ENCODE measurements at regions not wholly inside any gene's neighbourhood (a gene's known extent, or its start where the extent isn't known, plus 50 kb on each side); places are given as distances from the start of the nearest gene placed in this dataset.
"Not testable (repeated sequence)": the region's sequence is repeated elsewhere in the genome, so short reads cannot be mapped to it uniquely, and the experiment has no call there.

DNA sequence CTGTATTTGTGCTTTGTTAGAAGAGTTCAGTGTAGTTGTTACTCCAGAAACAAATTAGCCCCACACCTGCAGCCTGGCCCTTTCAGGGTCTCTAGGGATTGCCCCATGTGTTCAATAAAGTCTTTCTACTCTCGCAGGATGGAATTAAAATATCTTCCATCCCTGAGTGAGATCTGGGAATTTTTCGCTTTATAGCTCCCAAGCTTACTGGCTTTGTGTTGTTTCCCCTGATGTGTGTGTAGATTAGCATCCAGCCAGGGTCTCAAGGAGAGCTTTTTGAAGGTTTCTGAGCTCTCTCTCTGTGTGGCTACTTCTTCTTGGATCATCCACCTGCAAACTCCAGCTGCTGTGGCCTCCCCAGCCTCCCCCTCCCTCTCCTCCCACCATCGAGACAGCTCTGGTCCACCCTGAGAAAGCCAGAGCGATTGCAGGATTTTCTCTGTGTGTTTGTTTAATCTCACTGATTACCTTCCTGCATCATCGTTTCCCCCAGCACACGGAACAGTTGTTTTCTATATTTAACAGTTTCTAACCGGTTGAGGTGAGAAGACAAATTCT lies 553.5 kb downstream of the TBC1D22A start:
- DNase-seq (ENCODE audit: low read depth): no peak

DNA sequence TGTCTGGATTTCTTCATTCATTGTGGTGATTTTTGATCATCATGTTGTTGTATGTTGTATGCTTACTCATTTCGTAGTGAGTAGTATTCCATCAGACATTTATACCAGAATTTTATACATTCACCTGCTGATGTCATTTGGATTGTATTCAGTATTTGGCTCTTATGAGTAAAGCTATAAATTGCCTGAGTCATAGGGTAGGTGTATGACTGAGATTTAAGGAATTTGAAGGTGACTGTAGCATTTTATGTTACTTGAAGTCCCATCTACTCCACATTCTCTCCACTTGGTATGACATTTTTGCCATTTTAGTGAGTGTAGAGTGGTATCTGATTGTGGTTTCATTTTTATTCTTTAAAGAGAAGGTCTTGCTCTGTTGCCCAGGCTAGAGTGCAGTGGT lies 548.2 kb downstream of the TBC1D22A start:
- DNase-seq (ENCODE audit: low read depth): no peak

DNA sequence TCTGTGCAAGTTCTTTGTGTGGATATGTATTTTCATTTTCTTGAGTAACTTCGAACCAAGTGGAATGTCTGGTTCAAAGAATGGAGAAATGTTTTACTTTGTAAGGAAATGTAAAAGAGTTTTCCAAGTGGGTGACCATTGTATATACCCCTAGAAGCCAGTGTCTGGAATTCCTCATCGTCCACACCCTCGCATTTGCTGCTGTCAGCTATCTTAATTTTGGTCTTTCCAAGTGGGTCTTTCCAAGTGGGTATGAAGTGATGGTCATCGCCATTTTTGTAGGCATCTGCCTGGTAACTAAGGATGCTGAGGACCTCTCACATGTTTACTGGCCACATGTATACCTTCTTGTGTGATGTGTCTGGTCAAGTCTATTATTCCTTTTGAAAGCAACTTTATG lies 547.5 kb downstream of the TBC1D22A start:
- no peak for DNase-seq (ENCODE audit: low read depth)

DNA sequence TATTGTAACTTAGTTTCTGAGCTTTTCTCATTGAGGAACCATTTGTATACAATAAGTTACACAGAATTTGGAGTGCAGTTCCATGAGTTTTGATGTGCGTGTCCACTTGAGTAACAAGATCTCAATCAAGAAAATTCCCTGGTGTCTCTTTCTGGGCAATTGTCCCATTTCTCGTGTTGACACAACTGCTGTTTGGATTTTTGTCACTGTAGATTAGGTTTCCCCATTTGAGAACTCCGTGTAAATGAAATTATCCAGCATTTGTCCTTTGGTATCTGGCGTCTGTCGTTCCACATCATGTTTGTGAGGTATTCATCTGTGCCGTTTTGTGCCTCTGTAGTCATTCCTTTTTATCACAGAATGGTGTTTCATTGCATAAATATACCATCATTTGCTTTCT lies 547.0 kb downstream of the TBC1D22A start:
- DNase-seq (ENCODE audit: low read depth): no peak

DNA sequence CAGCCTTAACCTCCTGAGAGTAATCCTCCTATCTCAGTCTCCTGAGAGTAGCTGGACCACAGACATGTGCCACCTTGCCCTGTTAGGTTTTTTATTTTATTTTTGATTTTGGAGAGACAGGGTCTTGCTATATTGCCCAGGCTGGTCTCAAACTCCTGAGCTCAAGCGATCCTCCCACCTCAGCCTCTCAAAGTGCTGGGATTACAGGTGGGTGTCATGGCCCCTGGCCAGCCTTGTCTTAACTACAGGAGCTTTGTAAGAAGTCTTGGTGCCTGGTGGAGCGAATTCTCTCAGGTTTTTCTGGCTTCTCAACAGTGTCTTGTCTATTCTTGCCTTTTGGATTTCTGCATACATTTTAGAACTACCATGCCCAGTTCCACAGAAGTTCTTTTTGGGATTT lies 546.4 kb downstream of the TBC1D22A start:
- no peak for DNase-seq (ENCODE audit: low read depth)

DNA sequence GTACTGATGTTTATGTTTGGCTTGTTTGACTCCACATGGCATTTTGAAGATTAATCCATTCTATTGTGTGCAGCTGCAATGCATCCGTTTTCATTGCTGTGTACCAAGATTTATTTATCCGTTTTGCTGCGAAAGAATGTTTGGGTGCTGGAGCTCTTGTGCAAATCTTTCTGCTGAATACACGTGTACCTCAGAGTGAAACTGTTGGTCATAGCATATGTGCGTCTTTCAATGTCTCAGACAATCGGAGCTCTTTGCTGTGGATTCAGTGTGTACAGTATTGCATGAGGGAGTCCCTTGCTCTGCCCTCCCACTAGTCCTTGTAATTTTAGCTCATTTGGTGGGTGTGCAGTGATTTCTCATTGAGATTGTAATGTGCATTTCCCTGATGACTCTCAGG lies 545.4 kb downstream of the TBC1D22A start:
- no peak for DNase-seq (ENCODE audit: low read depth)

DNA sequence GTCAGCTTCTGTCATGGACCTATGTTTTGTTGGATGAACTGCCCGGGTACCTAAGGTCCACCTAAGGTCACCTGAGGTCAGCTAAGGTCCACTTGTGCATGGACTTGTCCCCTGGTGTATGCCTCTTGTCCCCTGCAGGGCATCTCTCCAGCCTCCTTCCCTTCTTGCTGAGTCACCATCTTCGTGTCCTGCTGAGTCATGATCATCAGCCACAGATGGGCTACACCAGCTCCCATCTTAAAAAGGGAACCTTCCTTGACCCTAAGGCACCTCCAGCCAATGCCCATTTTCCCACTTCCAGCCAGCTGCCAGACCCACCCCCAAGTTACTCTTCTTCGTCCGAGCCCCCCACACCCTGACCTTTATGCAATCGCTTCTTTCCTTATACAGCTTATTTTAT lies 544.9 kb downstream of the TBC1D22A start:
- no peak for DNase-seq (ENCODE audit: low read depth)

DNA sequence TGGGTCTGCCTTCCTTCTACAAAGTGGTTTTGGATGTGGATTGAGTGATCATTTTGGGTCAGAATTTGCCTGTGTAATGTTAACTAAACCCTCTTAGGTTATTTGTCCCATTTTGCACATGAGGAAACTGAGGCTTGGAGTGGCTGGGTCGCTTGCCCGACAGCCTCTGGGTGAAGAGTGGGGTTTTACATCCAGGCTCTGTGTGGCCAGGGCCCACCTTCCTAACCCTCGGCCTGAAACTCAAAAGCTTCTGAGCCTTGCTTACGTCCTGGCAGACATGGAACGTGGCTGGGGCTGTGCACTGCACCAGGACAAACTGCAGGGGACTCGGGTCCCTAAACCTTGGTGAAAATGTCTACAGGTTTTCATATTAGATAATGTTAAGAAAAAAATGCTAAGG lies 542.4 kb downstream of the TBC1D22A start:
- no peak for DNase-seq (ENCODE audit: low read depth)

DNA sequence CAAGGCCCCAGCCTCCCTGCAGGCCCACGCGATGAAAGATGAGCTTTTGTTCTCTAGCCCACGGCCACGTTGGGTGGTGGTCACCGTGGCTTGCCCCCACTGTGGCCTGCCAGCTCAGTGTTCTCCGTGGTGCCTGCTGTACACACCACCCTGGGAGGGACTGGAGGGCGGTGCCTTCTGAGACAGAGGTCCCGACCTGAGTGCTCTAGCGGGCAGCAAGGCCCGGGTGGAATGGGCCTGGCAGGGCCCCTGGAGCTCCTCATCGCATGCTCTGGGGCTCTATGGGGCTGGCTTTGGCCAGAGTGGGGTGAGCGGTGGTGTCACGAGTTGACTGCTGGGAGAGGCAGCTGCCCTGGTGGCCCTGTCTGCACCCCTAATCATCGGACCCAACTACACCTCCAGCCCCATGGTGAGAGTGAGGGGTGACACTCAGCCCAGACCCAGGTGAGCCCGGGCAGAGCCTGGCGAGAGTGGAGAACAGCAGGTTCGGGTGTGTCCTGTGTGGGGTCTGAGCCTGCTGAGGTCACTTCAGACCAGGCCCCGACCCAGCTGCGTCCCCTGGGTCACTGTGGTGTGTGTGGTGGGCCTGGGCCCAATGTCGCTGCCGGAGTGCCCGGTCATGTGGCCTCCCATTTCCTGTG lies 541.9 kb downstream of the TBC1D22A start:
- no peak for DNase-seq (ENCODE audit: low read depth)

DNA sequence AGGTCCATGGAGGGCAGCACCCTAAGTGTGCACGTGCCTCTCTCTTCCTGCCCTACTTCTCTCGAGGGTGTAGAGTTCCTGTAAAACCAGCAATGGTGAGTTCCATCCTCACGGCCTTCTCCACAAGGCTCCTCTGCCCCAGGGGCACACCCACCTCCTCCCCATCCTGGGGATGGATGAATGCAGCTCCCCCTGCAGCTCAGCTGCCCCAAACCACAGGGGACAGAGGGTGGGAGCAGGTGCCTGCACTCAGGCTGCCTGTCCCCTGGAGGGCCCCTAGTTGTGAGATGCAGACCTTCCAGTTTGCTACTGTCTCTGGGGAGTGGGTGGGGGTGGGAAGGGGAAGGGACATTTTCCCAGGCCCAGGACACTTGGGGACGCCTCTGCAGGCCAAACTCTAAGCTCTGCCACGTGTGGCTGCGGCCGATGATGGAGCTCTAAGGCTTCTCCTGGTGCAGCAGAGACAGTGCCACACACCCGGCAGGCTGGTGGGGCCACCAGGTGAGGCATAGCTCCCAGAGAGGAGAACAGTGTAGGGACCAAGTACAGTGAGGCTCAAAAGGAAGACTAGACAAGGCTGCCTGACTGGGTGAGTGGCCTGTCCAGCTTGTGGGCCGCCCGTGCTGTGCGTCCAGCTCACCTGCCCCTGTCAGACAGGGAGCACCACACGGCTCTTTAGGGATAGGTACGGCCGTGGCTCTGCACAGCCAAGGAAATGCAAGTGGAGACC lies 540.9 kb downstream of the TBC1D22A start:
- no peak for DNase-seq (ENCODE audit: low read depth)

DNA sequence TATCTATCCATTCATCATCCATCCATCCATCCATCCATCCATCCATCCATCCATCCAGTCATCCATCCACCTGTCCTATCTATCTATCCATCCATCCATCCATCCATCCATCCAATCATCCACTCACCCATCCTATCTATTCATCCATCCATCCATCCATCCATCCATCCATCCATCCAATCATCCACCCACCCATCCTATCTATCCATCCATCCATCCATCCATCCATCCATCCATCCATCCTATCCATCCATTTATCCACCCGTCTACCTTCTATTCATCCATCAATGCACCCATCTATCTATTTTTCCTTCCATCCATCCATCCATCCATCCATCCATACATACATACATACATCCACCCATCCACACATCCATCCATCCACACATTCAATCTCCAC lies 540.1 kb downstream of the TBC1D22A start:
- DNase-seq (ENCODE audit: low read depth): not testable (repeated sequence)

DNA sequence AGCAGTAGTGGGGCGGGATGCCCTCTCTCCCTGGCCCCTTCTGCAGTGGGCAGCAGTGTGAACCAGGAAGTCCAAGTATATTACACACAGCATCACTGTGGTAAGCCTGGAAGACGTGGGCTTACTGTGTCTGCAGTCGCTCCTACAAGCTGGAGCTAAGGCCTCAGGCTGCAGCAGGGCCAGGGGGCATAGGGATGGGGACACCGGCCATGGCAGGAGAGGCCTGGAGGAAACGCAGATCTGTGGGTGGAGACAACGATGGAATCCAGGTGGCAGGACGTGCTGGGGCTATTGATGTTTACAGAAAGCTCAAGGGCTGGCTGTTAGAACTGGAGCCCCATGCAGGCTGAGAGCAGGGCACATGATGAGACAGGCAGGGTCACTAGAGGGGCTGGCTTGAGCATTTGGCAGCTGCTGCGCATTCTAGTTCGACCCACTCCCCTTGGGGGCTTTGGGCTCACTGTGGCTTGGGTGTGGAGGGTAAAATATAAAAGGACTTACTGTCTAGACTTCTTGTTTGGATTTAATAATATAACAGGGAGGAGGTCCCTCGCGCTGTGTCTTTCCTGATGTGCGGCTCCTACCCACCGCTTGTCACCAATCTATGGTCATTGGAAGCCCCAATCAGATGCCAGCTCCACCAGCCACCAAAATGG lies 539.5 kb downstream of the TBC1D22A start:
- no peak for DNase-seq (ENCODE audit: low read depth)

DNA sequence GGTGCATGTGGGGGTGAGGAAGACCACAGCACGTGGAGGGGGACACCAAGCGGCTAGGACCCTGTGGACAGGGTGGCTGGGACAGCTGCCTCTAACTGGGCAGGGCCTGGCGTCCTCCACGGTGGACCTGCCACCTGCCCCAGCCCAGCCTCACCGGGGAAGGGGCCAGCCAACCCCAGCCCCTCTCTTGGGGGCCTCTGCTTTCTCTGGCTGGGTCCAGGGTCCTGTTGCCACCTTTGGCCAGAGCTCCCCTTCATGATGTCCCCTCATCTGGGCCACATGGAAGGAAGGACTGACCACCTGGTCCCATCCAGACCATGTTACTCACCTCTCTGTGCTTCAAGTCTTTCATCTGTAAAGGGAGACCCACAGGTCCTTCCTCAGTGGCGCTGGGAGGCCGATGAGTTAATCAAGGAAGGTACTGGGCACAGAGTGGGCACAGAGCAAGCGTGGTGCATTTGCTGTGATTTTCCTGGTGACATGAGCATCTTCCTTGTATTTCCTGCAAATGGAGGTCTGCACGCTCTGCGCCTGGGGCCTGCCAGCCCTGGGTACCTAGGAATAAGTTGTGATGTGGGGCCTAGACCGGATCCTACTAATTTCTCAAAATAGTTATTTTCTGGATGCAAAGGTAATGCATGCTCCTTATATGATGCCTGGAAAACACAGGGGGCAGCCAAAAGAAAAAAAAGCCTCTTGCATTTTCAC lies 538.4 kb downstream of the TBC1D22A start:
- DNase-seq (ENCODE audit: low read depth): no peak

DNA sequence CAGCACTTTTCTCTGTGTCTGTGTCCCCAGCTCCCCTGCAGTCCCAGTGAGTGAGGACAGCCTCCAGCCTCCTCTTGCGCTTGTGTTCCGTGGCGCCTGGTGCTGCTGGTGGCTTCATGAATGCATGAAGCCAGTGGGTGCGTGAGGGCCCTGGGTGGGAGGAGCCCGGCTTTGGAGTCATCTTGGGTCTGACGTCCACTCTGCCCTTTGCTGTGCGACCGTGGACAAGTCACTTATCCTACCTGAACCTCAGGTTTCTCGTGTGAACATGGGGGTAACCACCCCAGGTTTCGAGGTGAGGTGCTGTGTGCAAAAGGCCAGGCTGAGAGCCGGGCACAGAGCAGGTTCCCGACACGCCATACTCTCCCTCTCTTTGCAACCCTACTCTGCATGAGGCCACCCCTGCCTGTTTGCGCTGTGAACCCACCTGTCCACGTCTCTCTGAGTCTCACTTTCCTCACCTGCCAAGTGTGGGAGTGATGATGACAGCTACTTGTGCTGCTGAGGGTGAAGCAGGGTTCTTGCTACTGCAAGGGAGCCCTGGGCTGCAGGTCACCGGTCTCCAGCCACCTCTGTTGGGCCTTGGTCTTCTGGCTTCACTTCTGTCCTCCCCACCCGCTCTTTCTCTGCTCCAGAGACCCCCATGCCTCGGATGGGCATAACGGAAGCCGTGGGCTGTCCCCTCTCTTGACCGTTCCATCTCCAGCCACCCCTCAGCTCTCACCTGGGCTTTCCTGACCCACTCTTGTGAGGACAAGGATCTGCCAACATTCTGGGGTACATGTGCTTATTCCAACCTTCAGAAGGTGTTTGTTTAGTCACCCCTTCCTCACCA lies 537.6 kb downstream of the TBC1D22A start:
- no peak for DNase-seq (ENCODE audit: low read depth)

DNA sequence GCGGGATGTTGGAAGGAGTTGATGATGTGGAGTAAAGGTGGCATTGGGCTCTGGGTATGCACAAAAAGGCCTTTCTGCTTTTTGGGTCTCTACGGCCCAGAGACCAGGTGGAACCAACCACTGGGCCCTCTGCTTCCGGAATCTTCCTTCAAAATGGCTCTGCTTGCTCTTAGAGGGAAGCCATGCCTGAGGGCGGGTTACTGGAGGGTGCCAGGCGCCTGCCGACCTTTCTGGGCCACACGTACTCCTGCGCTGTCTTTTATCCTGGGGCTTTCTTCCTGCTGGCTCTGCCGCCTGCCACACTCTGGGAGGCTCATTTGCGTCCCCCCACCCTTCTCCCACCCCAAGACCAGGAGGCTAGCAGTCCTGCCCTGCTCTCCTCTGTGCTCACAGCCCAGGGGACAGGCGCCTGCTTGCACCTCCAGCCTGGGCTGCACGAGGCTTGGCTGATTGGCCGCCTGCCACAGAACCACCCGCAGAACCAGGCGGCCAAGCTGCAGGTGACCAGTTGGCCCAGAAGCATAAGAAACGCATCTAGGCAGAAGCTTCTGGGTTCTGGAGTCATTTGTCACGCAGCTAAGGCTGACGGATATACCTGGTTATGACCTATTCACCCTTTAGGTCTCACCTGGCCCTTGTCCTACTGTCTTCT lies 536.9 kb downstream of the TBC1D22A start:
- no peak for DNase-seq (ENCODE audit: low read depth)

DNA sequence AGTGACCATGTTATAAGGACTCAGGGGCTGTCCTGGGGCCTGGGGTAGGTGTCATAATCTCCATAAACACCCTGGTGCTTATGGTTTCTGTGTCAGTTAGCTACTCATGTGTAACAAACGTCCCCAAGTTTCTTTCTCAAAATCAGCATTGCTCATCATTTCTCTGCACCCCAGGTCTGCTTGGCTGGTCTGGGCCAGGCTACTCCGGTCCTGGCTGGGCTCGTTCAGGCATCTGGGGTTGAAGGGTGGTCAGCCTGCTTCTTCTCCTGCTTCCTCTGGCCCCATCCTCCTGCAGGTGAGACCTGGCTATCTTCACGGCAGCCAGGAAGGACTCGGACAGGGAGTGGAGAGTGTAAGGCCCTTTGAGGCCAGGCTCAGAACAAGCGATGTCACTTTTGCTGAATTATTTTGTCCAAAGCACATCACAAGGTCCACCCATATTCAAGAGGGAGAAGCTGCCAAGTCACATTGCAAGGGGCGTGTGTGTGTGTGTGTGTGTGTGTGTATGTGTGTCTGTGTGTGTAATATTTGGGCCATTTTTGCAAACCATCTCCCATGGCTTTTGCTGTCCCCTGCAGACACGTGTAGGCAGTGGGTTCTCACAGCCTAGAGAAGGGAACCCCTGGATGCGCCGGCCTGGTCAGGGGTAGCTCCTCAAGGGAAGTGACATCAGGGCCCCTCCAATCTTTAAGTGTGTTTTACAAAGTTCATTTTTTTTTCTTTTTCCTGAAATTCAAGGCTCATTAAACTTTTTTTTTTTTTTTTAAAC lies 535.8 kb downstream of the TBC1D22A start:
- no peak for DNase-seq (ENCODE audit: low read depth)

DNA sequence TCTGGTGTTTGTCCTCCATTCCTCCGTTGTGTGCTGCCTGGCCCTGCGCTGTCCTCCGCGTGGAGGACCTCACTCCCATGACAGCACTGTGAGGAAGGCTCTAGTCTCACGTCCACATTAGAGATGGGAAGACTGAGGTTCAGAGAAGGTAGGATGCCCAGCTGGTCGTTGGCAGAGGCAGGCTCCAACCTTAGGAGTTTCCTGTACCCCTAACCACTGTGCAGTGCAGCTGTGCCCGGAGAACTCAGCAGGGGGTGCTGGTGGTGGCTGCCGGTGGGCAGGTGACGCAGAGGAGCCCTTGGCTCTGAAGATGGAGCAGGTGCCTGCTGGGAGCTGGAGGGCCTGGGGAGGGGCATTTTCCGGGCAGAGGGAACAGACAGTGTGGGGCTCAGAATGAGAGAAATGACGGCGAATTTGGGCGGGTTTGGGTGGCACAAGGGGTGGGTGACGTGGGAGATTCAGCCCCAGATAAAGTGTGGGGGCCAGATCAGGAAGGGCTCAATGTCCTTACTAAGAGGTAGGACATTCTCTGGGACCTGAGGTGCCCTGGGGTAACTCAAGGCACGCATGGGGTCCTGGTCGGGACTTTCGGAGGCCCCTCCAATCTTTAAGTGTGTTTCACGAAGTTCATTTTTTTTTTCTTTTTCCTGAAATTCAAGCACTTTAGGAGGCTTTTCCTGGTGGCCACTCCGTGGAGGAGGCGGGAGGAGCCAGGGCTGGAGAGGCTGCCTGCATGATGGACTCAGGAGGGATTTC lies 535.0 kb downstream of the TBC1D22A start:
- DNase-seq (ENCODE audit: low read depth): no peak

DNA sequence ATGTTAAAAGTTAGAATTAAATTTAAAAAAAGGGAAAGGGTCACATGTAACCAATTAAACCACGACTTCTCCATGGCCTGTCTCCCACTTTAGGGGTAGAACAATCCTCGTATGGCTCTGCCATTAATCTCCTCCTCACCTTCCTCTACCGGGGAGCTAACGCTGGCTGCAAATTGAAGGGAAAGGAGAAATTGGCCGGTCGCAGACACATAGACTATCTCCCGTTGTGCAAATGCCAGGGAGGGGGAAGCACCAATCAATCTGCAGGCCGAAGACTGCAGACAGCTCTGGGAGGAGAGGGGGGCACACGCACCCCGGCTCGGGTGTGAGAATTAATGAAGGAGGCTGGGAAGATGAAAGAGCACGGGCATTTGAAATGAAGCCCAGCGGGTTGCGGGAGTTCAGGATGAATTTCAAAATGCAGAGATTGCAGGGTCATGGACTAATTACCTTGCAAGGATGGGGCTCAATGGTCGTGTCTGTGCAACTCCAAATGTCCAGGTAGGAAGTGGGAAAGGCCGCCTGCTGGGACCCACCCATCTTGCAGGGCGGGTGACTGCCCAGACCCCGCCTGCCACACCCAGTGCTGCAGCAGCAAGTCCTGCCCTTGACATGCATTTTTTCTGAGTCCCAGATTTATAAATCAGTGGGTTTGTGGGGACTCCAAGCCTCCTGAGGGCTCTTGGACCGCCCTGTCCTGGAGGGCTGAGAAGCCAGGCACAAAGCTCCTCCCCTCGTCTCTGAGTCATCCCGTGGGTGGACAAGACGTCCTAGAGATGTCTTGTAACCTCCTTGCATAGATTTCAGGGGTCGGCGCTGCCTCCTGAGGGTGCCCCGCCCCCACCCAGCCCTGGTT lies 534.2 kb downstream of the TBC1D22A start:
- no peak for DNase-seq (ENCODE audit: low read depth)

DNA sequence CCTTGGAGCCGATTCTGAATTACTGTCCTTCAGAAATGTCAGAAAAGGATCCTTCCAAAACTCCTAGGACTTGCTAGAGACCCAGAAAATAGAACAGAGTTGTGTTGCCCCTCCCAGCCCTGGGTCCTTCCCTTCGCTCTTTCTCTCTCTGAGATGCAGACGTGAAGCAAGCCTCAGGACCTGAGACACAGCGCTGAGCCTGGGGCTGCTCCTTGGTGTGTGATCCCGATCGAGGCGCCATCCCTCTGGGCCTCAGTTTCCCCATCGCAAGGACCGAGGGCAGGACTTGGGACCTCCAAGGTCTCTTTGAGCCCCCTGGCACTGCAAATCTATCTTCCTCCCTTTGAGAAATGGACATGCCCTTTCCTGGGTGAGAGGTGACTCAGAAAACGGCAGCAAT lies 533.5 kb downstream of the TBC1D22A start:
- DNase-seq (ENCODE audit: low read depth): no peak

Measured in HS-5 (cell line).